ENCODE measurements at regions not wholly inside any gene's neighbourhood (a gene's known extent, or its start where the extent isn't known, plus 50 kb on each side); places are given as distances from the start of the nearest gene placed in this dataset.

DNA sequence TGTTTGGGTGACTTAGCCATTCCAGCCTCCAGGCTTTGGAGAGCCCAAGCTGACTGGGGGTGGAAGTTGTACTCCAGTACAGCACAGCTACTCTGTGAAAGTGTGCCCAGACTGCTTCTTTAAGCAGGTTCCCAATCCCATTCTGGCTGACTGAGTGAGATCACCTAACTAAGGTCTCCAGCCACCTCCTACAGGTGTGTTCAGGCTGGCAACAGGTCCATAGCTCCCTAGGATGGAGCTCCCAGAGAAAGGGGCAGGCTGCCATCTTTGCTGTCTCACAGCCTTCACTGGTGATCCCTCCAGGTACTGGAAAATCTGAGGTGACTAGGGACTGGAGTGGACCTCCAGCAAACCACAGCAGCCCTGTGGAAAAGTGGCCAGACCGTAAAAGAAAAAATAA lies 445.3 kb upstream of the KCNMB2 start:
- TF ChIP-seq, protein P1, sequence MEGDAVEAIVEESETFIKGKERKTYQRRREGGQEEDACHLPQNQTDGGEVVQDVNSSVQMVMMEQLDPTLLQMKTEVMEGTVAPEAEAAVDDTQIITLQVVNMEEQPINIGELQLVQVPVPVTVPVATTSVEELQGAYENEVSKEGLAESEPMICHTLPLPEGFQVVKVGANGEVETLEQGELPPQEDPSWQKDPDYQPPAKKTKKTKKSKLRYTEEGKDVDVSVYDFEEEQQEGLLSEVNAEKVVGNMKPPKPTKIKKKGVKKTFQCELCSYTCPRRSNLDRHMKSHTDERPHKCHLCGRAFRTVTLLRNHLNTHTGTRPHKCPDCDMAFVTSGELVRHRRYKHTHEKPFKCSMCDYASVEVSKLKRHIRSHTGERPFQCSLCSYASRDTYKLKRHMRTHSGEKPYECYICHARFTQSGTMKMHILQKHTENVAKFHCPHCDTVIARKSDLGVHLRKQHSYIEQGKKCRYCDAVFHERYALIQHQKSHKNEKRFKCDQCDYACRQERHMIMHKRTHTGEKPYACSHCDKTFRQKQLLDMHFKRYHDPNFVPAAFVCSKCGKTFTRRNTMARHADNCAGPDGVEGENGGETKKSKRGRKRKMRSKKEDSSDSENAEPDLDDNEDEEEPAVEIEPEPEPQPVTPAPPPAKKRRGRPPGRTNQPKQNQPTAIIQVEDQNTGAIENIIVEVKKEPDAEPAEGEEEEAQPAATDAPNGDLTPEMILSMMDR (conservative IDR thresholded peaks at IDR 0.05), result no peak
- no peak for TF ChIP-seq EZH2 (IDR thresholded peaks at IDR 0.05; ENCODE audit: low read depth)

Data from PC-9 (cell line).